HEK293 (cell line): ENCODE measurements at regions not wholly inside any gene's neighbourhood (a gene's known extent, or its start where the extent isn't known, plus 50 kb on each side); places are given as distances from the start of the nearest gene placed in this dataset.

Experiments used
- CTCF ChIA-PET: fragments of 350-600 bp; formaldehyde crosslinking; extraction: SDS; loops from one replicate; lab custom pipeline; 2021; ENCODE audit warnings: antibody characterized with exemption; lab: Yijun Ruan, JAX
- POLR2A ChIA-PET: fragments of 300-600 bp; formaldehyde crosslinking; extraction: SDS; loops from one replicate; lab custom pipeline; 2020; ENCODE audit warnings: antibody characterized with exemption, inconsistent platforms; lab: Yijun Ruan, JAX
- H3K27ac ChIP-seq: fragments of 200-500 bp; sonication (Bioruptor generic); 2 replicates; pipeline ENCODE4 v1.5.1; 2014; ENCODE audit warnings: low read depth, low read length, control low read depth, inconsistent platforms; ENCODE audit errors: extremely low read depth
- H3K36me3 ChIP-seq, 2 experiments: fragments of 200-500 bp in 1 of 2; sonication (Bioruptor generic) in 1 of 2; 1 replicate in 1 of 2; 2 replicates in 1 of 2; pipeline ENCODE4 v1.5.1; 2014 to 2017; ENCODE audit warnings: inconsistent platforms in 2 of 2, low read length in 2 of 2; ENCODE audit not compliant: control insufficient read depth in 2 of 2, insufficient read depth in 1 of 2
- H3K4me1 ChIP-seq: fragments of 200-500 bp; sonication (Bioruptor generic); 2 replicates; pipeline ENCODE4 v1.5.1; 2014; ENCODE audit warnings: mild to moderate bottlenecking, low read length, inconsistent platforms; ENCODE audit not compliant: control insufficient read depth, insufficient read depth
- H3K4me3 ChIP-seq: 2 replicates; pipeline ENCODE4 v1.5.1; 2011; ENCODE audit warnings: low read depth, mild to moderate bottlenecking, control low read depth, low read length, moderate library complexity
- H3K9me3 ChIP-seq: fragments of 200-500 bp; sonication (Bioruptor generic); 2 replicates; pipeline ENCODE4 v1.5.1; 2014; ENCODE audit warnings: low read depth, low read length, inconsistent platforms; ENCODE audit not compliant: control insufficient read depth, insufficient read depth
- HOXD13 ChIP-seq: sonication (generic); formaldehyde crosslinking; IDR thresholded peaks from 2 replicates; pipeline ENCODE4 v1.8.0; 2022; ENCODE audit warnings: missing genetic modification reagents, borderline replicate concordance
- KLF16 ChIP-seq: fragments of 450-650 bp; formaldehyde crosslinking; IDR thresholded peaks from 2 replicates; pipeline ENCODE4 v1.5.1; 2017; ENCODE audit warnings: missing biosample characterization, missing genetic modification characterization
- RBAK ChIP-seq: fragments of 450-650 bp; formaldehyde crosslinking; IDR thresholded peaks from 2 replicates; pipeline ENCODE4 v1.5.1; 2016; ENCODE audit warnings: missing biosample characterization, missing genetic modification characterization
- SP2 ChIP-seq: fragments of 450-650 bp; formaldehyde crosslinking; IDR thresholded peaks from 2 replicates; pipeline ENCODE4 v1.5.1; 2016; ENCODE audit warnings: missing biosample characterization, missing genetic modification characterization
- YY2 ChIP-seq: fragments of 450-650 bp; formaldehyde crosslinking; IDR thresholded peaks from 2 replicates; pipeline ENCODE4 v1.5.1; 2016; ENCODE audit warnings: missing biosample characterization, missing genetic modification characterization
- ZBTB21 ChIP-seq: fragments of 450-650 bp; formaldehyde crosslinking; IDR thresholded peaks from 2 replicates; pipeline ENCODE4 v1.5.1; 2017; ENCODE audit warnings: missing biosample characterization, missing genetic modification characterization
- ZBTB44 ChIP-seq: fragments of 450-650 bp; IDR thresholded peaks from 2 replicates; pipeline ENCODE4 v1.5.1; 2018; ENCODE audit warnings: missing biosample characterization, mild to moderate bottlenecking, missing genetic modification characterization
- ZNF132 ChIP-seq: fragments of 450-650 bp; formaldehyde crosslinking; IDR thresholded peaks from 2 replicates; pipeline ENCODE4 v1.5.1; 2017; ENCODE audit warnings: missing biosample characterization, missing genetic modification characterization, borderline replicate concordance
- ZNF140 ChIP-seq: fragments of 450-650 bp; formaldehyde crosslinking; IDR thresholded peaks from 2 replicates; pipeline ENCODE4 v1.5.1; 2016; ENCODE audit warnings: missing biosample characterization, missing genetic modification characterization
- ZNF184 ChIP-seq: fragments of 450-650 bp; IDR thresholded peaks from 2 replicates; pipeline ENCODE4 v1.5.1; 2018; ENCODE audit warnings: missing biosample characterization, mild to moderate bottlenecking, missing genetic modification characterization
- ZNF223 ChIP-seq: fragments of 450-650 bp; formaldehyde crosslinking; IDR thresholded peaks from 2 replicates; pipeline ENCODE4 v1.5.1; 2016; ENCODE audit warnings: missing biosample characterization, missing genetic modification characterization
- ZNF280C ChIP-seq: fragments of 450-650 bp; formaldehyde crosslinking; IDR thresholded peaks from 2 replicates; pipeline ENCODE4 v1.5.1; 2016; ENCODE audit warnings: missing biosample characterization, missing genetic modification characterization
- ZNF394 ChIP-seq: fragments of 450-650 bp; formaldehyde crosslinking; IDR thresholded peaks from 2 replicates; pipeline ENCODE4 v1.5.1; 2016; ENCODE audit warnings: missing biosample characterization, missing genetic modification characterization, mild to moderate bottlenecking, moderate library complexity, borderline replicate concordance
- ZNF514 ChIP-seq: fragments of 450-650 bp; formaldehyde crosslinking; IDR thresholded peaks from 2 replicates; pipeline ENCODE4 v1.5.1; 2016; ENCODE audit warnings: missing biosample characterization, missing genetic modification characterization
- ZNF561 ChIP-seq: fragments of 450-650 bp; IDR thresholded peaks from 2 replicates; pipeline ENCODE4 v1.5.1; 2018; ENCODE audit warnings: missing biosample characterization, missing genetic modification characterization, borderline replicate concordance
- ZNF571 ChIP-seq: fragments of 450-650 bp; formaldehyde crosslinking; IDR thresholded peaks from 2 replicates; pipeline ENCODE4 v1.5.0; 2017; ENCODE audit warnings: missing biosample characterization, missing genetic modification characterization
- ZNF629 ChIP-seq: fragments of 450-650 bp; formaldehyde crosslinking; IDR thresholded peaks from 2 replicates; pipeline ENCODE4 v1.5.1; 2017; ENCODE audit warnings: missing biosample characterization, missing genetic modification characterization
- TF ChIP-seq, protein P1 (sequence below): fragments of 450-650 bp; formaldehyde crosslinking; IDR thresholded peaks from 2 replicates; pipeline ENCODE4 v1.5.1; 2016; ENCODE audit warnings: missing biosample characterization, missing genetic modification characterization

- TF ChIP-seq KLF16 (tag by site-specific recombination) (no peak), ZNF561 (tag by site-specific recombination) (no peak)
These were observed 163.1 kb upstream of the TMPO start (continued) for GRCh38 chr12:98352218-98352811.

- CTCF ChIA-PET = interaction anchor here (0.8 kb wide), 1 partner anchor 21 kb away, joined by 4 read pairs; no protein-coding TSS in a partner anchor
- Histone ChIP-seq H3K4me3 (no peak overlapping the region), H3K27ac (no peak overlapping the region)
- TF ChIP-seq ZNF571 (no peak), HOXD13 (no peak), ZNF394 (no peak), ZNF514 (tag by site-specific recombination) (no peak), ZNF223 (tag by site-specific recombination) (no peak)
- TF ChIP-seq, all 188 proteins: peak for 0
- no peaks in the 10 kb centered on the region for H3K9me3 ChIP-seq
- no peaks in the 10 kb centered on the region for H3K4me1 ChIP-seq
- no peaks in the 10 kb centered on the region for H3K36me3 ChIP-seq
- POLR2A ChIA-PET = no interaction called here
These were observed 162.6 kb upstream of the TMPO start for GRCh38 chr12:98352835-98353234.

DNA sequence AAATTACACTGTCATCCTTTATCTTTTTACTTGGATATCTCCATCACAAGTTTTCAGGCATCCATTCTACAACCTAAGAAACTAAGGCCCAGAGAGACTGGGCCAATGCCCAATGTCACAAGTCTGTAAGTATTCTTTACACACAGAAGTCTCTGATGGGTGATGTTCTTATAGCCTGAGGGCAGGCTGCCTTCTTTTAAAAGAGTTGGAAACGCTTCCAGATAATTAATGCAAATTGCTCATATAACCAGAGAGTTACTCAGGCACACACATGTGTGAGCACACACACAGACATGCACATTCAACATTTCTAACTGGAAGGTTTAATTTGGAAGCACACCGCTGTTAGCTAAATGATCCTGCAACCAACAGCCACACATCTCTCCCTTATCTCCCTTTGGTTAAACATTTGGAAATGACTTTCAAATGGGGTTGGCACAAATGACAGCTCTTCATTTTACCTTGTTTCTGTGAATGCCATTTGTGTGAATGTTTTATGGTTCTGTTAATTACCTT is 160.8 kb upstream of the TMPO start:
- CTCF ChIA-PET = interaction anchor here (0.6 to 0.7 kb wide), 2 partner anchors 126 to 128 kb away, joined by 3 to 4 read pairs; no protein-coding TSS in a partner anchor
- H3K9me3 ChIP-seq = no peaks in the 10 kb centered on the region
- H3K36me3 ChIP-seq = no peaks in the 10 kb centered on the region
- POLR2A ChIA-PET = no interaction called here
- no peaks in the 10 kb centered on the region for H3K4me1 ChIP-seq
- H3K4me3 ChIP-seq = no peak overlapping the region
- no peak overlapping the region for H3K27ac ChIP-seq
- no peak for TF ChIP-seq ZBTB21 (tag by site-specific recombination)
- no peak for TF ChIP-seq ZNF184 (tag by site-specific recombination)

DNA sequence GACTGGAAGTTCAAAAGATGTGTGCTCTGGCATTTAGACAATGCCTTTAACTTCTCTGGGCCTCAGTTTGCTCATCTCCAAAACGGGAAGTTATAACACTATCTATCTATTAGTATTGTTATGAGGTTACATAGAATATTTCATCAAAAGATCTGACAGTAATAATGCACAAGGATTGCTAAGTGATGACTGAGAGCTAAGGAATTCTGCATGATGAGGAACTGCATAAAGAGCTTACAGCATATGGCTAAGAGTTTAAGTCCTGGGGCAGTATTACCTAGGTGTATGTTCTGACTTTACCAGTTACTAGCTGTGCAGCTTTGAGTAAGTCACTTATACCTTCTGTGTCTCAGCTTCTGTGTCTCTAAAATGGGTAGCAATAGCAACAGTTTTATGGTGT is 160.1 kb upstream of the TMPO start:
- H3K4me1 ChIP-seq = no peaks in the 10 kb centered on the region
- no peaks in the 10 kb centered on the region for H3K9me3 ChIP-seq
- H3K36me3 ChIP-seq = no peaks in the 10 kb centered on the region
- TF ChIP-seq RBAK = no peak
- TF ChIP-seq, all 188 proteins: peak for 0
- Histone ChIP-seq H3K4me3 (no peak overlapping the region), H3K27ac (no peak overlapping the region)
- CTCF ChIA-PET = no interaction called here
- POLR2A ChIA-PET = no interaction called here

DNA sequence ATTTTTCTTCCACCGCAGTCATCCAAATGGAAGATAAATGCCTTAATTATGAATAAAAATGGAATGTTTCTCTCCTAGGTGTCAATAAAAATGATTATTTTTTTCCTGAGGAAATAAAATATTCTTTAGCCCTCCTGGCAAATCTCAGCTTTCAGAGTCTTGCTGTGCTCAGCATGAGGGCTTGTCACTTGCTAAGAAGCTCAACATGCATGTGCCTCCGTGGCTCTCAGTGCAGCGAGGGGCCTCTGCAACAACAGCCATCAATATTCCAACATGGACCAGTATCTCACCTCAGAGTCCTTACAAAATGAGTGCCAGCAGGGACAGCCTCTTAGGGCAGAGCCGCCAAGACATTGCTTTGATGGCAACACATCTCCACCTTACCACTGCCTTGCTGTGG is 159.5 kb upstream of the TMPO start:
- Histone ChIP-seq H3K9me3 (no peaks in the 10 kb centered on the region), H3K36me3 (no peaks in the 10 kb centered on the region), H3K4me3 (no peak overlapping the region), H3K27ac (no peak overlapping the region), H3K4me1 (no peaks in the 10 kb centered on the region)
- CTCF ChIA-PET = no interaction called here
- TF ChIP-seq ZBTB44 (tag by site-specific recombination) (no peak), ZNF514 (tag by site-specific recombination) (no peak), ZNF629 (tag by site-specific recombination) (no peak), SP2 (tag by site-specific recombination) (no peak), ZNF280C (tag by site-specific recombination) (no peak), ZNF140 (tag by site-specific recombination) (no peak), ZNF132 (tag by site-specific recombination) (no peak), YY2 (tag by site-specific recombination) (no peak)
- TF ChIP-seq, protein P1, sequence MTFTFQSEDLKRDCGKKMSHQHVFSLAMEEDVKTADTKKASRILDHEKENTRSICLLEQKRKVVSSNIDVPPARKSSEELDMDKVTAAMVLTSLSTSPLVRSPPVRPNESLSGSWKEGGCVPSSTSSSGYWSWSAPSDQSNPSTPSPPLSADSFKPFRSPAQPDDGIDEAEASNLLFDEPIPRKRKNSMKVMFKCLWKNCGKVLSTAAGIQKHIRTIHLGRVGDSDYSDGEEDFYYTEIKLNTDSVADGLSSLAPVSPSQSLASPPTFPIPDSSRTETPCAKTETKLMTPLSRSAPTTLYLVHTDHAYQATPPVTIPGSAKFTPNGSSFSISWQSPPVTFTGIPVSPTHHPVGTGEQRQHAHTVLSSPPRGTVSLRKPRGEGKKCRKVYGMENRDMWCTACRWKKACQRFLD (tag by site-specific recombination) = no peak
- POLR2A ChIA-PET = no interaction called here
